DMS53 treated with DMSO at 0.1 percent for 48 hours (cell line): ENCODE measurements at regions not wholly inside any gene's neighbourhood (a gene's known extent, or its start where the extent isn't known, plus 50 kb on each side); places are given as distances from the start of the nearest gene placed in this dataset.
"Not testable (repeated sequence)": the region's sequence is repeated elsewhere in the genome, so short reads cannot be mapped to it uniquely, and the experiment has no call there.

ENCODE experiments used
- DNase-seq: peaks from one replicate; lab custom pipeline; 2025; ENCODE audit not compliant: unreplicated experiment; lab: John Stamatoyannopoulos, UW

DNA sequence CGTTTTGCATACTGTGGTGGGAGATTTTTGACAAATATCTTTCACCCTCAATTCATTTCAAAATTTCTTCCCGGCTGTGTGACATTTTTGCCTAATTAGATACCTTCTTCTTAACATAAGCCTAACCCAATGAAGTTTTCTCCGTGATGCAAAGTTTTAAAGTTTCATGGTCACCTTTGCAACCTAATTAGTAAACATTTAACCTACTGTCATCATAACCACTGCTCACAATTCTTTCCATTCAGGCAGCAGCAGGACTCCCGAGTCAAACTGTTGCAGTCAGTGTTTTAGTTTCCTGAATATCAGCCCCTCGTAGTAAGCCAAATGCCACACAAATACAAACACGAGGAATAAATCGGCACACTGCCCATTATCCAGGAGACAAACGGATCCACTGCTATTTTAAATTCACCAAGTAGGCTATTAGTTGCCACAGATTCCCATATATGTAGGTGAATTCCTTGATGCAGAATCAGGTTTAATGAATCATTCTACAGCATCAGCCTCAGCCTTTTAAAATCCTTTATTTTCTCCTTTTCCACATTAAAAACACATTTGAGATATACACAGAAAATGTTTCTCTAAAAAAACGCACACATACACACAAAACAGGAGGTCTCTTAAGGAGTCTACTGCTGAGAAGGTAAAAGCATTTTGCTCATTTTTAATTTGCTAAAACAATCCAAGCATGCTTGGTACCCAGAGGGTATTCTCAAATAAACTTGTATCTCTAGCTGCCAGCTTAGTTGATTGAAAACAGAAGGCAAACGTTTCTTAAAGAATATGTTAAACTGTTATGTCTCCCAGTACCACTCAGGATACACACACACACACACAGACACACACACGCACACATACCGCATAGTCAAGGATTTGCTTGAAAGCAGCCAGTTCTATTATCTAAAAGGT lies 106.5 kb upstream of the KCTD1 start:
- DNase-seq: no peak

DNA sequence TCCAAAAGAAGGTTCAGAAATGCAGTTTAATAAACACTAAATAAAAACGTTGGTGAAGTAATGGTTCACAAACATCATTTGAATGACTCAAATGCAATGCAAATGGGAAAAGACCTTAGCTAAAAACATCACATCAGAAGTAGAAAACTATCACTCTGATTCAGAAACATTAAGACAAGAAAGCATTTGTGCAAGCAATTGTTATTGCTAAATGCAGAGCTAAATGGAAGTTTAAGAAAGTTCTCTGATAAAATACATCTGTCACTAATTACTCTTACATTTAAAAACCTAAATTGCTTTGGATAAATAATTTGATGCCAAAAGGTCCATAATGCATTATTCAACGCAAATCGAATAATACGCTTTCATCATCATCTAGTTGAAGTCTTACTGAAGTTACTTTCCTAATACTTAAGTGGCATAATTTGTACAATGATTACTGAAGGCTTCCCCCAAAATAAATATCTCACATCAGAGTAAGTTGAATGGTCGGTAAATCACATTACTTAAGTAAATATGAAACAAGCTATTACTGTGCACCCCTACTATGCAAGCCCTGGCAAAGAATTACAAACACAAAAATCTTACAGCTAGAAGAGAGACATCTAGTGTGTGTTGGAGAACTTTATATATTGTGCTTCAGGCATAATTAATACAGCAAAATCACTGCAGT lies 105.7 kb upstream of the KCTD1 start:
- DNase-seq: no peak

DNA sequence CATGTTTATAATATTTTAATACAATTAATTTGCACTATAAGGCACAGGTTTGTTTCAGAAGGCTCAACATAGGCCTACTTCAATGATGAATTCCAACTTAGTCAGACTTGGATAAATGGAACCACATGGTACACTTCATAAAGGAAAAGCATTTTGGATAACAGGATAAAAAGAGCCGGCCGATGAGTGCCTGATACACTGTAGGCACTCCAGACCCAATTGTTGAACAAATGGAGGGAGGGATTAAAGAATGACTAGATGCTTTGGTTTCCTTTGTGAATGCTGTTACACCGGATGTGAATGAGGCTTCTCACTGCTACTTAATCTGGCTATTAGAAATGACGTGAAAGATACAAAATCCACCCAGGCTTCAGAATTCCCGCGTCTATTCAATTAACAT lies 104.1 kb upstream of the KCTD1 start:
- no peak for DNase-seq

DNA sequence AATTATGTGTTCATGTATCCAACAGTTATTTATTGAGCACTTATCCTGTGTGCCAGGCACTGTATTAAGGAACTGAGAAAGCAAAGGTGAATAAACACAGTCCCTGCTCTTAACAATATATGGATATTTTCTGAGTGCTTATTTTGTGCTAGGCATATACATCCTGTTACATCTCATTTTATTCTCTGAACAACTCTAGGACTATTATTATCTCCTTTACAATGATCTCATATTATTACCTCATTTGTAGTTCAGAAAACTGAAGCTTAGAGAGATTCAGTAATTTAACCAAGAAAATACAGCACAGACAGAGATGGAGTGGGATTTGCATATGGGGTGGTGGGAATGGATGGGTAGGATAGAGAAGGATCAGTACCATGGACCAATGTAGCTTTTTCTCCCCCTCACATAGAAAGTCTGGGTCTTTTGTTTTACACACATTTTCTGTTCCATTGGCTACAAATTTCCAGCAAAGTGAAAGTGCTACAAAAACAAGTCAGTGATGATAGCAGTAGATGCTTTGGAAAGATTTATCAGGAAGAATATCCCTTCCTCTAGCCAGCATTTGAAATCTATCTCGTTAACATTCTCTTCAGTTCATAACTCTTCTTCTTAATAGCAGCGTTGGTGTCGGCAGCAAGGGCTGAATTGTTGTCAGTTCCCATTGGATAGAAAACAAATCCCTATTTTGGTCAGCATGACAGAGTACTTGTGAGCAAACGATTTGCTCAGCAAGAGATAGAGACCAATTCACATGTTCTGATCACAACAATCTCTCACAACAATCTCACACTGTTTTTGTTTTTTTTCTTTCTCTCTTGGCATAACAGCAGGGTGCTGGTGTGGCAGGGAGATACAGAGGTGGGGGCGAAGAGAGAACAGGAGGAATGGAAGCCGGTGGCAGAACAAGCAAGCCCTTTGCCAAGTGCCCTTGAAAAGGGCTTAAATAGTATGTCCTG lies 102.2 kb upstream of the KCTD1 start:
- no peak for DNase-seq

DNA sequence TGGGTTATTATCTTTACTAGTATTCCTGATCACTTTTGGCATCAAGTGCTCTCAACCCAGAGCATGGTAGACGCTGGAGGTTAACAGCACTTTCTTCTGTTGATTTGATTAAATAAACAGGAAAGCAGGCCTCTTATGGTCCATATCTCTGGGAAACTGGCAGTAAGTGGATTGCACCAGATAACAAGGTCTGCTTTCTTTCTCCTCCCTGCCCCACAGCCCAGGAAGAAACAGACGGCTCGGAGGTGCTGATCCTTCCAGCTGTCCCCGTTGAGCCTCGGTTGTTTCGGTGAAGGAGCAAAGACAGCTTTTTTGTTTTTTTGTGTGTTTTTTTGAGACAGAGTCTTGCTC lies 100.8 kb upstream of the KCTD1 start:
- DNase-seq: no peak

DNA sequence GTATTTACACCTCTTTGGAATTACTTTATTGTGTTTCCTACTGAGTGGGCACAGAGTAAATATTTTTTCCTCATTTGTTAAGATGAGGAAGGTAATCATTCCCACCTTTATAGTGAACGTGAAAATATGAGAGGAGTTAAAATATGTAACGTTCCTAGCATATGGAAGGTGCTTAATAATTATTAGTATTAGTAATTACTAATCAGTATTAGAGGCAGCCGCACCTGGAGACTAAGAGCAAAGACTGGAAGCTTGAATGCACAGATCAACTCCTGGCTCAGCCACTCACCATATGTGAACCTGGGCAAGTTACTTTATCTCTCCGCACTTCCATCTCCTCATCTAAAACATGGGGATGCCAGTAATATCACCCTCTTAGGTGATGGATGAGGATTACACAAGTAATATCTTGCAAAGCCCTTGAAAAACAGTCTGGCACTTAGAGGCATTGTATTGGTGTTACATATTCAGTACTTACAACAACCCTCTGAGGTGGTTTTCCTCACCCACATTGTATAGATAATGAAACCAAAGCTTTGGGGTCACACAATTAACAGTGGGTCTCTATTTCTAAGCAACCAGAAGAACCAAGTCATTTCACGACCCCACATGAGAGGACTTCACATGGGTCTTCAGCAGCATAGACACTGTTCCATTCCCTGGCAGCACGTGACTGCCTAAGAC lies 100.3 kb upstream of the KCTD1 start:
- no peak for DNase-seq

DNA sequence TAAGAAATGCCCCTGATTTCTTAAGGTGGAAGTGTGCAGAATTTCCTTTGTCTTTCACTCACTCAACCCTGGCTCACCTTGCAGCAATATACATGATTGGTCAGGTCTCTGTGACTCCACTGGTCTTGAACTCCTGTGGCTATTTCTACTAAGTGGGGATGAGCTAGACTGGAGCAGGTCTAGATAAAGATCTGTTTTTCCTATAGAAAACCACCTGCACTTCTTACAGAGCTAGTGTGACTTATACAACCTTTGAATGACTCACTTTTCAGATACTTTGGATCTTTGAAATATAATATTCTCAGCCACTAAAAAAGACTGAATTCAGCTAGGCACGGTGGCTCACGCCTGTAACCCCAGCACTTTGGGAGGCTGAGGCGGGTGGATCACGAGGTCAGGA lies 98.5 kb upstream of the KCTD1 start:
- DNase-seq: no peak

DNA sequence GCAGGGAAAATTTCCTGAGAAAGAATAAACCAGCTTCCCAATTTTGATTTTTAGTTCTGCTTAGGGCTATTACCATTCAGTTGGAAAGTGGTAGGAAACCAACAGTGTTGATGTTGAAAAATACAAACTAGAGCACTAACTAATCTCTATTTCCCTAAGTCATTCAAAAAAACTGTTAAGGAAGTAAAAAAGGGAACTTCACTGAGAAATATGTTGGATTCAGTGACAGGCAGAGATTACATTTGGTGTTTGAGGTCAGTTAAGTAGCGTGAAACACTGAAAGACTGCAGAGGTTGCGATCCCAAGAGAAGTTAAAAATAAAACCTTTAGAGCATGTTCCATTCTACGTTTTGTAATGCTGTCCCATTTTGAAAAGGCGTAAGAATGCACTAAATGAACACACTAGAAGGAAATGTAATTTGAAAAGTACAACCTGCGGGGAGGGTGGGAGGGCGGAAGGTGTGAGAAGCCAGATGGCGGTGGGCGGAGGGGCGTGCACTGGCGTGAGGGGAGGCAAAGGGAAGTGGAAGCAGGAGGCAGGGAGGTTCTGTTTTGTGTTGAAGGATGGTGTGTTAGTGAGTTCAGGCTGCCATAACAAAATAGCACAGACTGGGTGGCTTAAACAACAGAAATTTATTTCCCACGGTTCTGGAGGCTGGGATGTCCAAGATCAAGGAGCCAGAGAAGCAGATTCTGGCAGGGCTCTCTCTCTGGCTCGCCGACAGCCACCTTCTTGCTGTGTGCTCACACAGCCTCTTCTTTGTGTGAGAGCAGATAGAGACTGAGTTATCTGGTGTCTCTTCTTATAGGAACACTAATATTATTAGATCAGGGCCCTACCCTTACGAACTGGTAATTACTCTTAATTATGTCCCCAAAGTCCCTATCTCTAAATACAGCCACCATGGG lies 94.3 kb upstream of the KCTD1 start:
- DNase-seq: no peak

DNA sequence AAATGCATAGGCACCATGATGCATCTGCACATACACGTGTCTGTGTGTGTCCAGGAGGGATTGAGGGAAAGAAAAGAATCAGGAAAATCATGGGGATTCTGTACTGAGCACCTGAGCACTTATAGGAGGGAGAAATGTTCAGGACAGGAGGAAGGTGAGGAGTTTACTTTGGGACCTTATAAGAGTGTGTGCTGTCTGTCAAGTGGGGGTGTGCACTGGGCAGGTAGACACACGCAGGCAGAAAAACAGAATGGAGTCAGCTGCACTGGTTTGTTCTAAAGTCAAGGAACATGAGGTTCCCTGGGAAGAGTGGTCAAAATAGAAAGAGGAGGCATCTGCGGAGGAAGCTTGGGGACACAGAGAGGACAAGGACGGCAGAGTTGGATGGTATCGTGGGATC lies 92.2 kb upstream of the KCTD1 start:
- DNase-seq: no peak

DNA sequence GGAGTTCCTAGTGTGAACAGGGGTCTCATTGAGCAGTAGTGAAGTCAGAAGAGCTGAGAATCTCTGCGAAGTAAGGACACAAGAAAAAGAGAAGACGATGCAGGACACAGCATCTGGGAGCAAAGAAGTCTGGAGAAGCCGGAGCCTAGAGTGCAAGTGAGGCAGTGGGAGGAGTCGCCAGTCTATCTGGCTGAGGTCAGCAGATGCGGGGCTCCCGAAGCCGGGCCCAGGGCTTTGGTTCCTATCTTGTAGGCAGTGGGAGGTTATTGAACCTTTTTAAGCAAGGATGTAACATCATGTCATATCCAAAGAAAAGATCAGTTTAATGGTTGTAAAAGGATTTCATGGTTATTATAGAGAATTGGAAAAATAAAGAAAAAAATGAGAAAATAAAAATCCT lies 90.8 kb upstream of the KCTD1 start:
- DNase-seq: no peak

DNA sequence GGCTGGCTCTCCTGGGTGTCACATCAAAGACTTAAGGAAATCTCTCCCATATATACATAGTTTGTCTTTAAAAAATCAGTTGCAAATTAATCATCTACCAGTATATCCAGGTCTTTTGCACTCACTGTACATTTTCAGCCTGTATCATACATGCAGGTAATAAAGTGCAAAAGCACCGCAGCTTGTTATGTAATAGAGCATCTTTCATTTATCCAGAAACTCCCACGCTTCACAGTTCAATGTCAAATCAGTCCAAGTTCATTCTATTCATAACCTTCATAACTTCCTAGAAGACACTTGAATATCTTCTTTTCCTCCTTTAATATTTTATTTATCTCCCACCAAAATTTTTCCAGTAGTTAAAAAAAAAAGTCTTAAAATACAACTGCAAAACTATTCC lies 89.6 kb upstream of the KCTD1 start:
- no peak for DNase-seq

DNA sequence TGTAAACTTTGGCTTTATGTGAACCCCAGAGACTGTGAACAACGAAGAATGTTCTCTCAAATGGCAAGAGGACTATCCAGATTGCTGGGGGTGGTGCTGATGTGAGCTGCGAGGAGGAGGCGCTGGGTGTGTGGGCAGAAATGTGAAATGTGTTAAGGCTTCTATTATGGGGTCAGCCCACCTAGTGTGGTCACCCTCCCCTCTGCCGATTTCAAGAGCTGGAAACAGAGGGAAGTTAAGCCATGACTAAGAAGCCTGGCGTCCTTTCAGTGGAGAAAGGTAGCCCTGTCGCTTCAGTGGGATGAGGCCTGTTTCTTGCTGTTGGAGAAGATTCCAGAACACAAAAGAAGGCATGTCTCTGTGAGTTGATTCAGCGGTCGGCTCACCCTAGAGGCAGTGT lies 89.0 kb upstream of the KCTD1 start:
- DNase-seq: no peak

DNA sequence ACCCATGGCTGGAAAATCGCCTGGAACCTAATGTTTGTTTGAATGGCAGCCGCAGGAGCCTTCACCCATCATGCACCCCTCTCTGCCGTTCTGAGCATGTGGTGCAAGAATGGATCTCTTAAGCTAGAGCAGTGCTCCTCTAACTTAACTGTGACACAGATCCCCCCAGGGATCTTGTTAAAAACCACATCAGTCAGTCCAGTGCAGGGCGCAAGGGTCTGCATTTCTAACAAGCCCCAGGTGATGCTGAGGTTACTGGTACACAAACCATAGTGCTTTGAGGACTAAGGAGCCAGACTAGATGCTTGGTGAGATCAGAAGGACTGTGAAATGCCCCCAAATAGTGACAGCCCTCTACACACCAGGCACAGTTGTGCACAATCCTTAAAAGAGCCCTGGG lies 87.1 kb upstream of the KCTD1 start:
- DNase-seq: no peak

DNA sequence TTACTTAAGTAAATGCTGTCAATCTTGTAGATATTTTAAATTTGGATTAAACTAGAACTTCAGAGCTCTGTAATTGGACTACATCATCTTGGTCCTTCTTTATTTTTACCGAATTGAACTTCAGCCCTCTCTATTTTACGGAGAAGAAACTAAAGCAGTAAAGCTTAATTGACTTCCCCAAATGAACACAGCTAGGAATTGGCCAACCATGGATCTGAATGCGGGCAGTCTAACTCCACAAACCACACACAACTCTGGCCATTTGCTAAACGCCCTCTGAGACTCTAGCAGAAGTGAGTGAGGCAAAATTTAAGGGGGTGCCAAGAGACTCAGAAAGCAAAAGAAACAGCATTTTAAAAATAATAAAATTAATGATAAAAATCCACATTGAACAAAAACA lies 86.3 kb upstream of the KCTD1 start:
- no peak for DNase-seq

DNA sequence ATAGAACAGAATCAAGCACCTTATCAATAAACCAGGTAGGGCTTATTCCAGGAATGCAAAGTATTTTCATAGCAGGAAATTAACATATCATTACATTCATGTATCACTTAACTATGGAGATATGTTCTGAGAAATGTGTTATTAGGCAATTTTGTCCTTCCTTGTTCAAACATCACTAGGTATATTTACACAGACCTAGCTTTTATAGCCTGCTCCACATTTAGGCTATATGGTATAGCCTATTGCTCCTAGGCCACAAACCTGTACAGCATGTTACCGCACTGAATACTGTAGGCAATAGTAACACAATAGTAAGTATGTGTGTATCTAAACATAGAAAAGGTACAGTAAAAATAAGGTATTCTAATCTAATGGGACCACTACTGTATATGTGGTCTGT lies 82.8 kb upstream of the KCTD1 start:
- no peak for DNase-seq

DNA sequence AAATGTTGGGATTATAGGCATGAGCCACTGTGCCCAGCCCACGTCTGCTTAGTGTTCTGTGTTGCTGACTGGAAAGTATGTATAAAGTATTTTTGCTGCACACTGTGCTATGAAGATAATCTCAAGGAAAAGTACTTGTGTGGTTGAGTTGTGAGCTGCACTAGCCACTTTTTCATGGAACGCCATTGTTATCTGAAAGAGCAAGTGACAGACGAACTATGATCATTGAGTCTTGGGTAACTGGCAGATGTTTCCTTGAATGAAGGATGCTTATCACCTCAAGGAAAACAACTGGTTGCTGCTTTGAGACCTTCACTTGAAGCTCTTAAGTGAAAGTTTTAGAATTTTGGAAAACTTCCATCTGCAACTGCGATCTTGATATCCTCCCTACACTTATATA lies 82.2 kb upstream of the KCTD1 start:
- no peak for DNase-seq

DNA sequence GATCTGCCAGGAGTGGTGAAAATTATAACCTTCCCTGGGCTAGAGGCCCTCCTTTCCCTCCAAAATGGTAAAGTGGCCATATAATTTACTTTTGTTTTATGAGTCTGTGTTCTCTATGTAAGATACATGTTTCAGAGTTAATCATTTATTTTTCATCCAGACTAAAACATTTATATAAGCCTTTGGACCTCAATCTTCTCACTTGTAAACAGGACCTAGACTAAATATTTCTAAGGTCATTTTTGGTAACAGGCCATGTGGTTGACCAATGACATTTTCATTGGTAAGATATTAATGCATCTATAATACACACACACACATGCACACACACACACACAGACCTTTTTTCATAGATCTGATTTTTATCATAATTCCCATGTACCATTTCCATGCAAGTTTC lies 79.7 kb upstream of the KCTD1 start:
- no peak for DNase-seq

DNA sequence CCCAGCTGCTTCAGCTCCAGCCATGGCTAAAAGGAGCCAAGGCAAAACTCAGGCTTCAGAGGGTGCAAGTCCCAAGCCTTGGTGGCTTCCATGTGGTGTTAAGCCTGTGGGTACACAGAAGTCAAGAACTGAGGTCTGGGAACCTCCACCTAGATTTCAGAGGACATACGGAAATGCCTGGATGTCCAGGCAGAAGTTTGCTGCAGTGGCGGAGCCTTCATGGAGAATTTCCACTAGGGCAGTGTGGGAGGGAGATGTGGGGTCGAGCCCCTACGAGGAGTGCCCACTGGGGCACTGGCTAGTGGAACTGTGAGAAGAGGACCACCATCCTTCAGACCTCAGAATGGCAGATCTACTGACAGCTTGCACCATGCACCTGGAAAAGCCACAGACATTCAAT lies 76.1 kb upstream of the KCTD1 start:
- no peak for DNase-seq

DNA sequence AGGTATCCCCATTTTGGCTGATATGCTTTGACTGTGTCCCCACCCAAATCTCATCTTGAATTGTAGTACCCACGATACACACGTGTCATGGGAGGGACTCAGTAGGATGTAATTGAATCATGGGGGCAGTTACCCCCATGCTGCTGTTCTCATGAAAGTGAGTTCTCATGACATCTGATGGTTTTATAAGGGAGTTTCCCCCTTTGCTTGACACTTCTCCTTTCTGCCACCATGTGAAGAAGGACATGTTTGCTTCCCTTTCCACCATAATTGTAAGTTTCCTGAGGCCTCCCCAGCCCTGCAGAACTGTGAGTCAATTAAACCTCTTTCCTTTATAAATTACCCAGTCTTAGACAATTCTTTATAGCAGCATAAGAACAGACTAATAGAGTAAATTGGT lies 75.0 kb upstream of the KCTD1 start:
- not testable (repeated sequence) for DNase-seq
